Mesothelial cell of epicardium (in vitro differentiated cells): ENCODE measurements at regions not wholly inside any gene's neighbourhood (a gene's known extent, or its start where the extent isn't known, plus 50 kb on each side); places are given as distances from the start of the nearest gene placed in this dataset.

Experiments
- DNase-seq, 2 experiments: peaks; one replicate each; pipeline ENCODE4 v3.0.0; 2021; ENCODE audit warnings: low spot score in 2 of 2; ENCODE audit not compliant: unreplicated experiment in 2 of 2
- H3K27ac Mint-ChIP-seq: 2 replicates; pipeline ENCODE4 v1.8.0; 2021; ENCODE audit warnings: mixed read lengths
- H3K27me3 Mint-ChIP-seq: 2 replicates; pipeline ENCODE4 v1.8.0; 2021; ENCODE audit warnings: low read depth, mixed read lengths
- H3K36me3 Mint-ChIP-seq: 2 replicates; pipeline ENCODE4 v1.8.0; 2021; ENCODE audit warnings: mixed read lengths
- H3K4me1 Mint-ChIP-seq: 2 replicates; pipeline ENCODE4 v1.8.0; 2021; ENCODE audit warnings: mixed read lengths
- H3K4me3 Mint-ChIP-seq: 2 replicates; pipeline ENCODE4 v1.8.0; 2021; ENCODE audit warnings: mild to moderate bottlenecking, moderate library complexity, mixed read lengths
- H3K9me3 Mint-ChIP-seq: 2 replicates; pipeline ENCODE4 v1.8.0; 2021; ENCODE audit warnings: mixed read lengths
- TF ChIP-seq, protein P1 (sequence below): fragments of 200-600 bp; sonication (generic); IDR thresholded peaks from one replicate; pipeline ENCODE4 v1.5.0; 2021; ENCODE audit warnings: antibody characterized with exemption; ENCODE audit not compliant: unreplicated experiment

DNA sequence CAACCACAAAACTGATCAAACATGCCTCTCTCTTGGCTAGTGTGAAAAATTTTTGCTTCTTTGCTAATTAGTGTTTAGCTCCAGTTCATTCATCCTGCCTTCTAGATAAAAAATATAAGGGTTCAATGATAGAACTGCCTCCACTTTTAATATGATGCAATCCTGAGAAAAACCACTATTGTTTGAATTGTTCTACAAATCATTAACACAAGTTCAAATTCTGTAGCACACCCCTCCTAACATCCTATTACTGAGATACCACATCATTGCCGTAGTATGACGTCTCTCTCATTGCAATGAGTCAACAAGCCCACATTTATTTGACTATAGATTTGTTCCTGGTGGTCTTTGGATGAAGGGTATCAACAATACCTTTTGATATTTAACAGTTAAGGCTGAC lies 365.8 kb upstream of the OPRM1 start:
- TF ChIP-seq, protein P1, sequence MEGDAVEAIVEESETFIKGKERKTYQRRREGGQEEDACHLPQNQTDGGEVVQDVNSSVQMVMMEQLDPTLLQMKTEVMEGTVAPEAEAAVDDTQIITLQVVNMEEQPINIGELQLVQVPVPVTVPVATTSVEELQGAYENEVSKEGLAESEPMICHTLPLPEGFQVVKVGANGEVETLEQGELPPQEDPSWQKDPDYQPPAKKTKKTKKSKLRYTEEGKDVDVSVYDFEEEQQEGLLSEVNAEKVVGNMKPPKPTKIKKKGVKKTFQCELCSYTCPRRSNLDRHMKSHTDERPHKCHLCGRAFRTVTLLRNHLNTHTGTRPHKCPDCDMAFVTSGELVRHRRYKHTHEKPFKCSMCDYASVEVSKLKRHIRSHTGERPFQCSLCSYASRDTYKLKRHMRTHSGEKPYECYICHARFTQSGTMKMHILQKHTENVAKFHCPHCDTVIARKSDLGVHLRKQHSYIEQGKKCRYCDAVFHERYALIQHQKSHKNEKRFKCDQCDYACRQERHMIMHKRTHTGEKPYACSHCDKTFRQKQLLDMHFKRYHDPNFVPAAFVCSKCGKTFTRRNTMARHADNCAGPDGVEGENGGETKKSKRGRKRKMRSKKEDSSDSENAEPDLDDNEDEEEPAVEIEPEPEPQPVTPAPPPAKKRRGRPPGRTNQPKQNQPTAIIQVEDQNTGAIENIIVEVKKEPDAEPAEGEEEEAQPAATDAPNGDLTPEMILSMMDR = no peak
- no peaks in the 10 kb centered on the region for H3K36me3 Mint-ChIP-seq
- DNase-seq = no peak
- no peaks in the 10 kb centered on the region for H3K9me3 Mint-ChIP-seq
- H3K27ac Mint-ChIP-seq = no peak overlapping the region
- H3K4me3 Mint-ChIP-seq = no peak overlapping the region
- peaks cover 8% of the 10 kb centered on the region for H3K4me1 Mint-ChIP-seq
- no peaks in the 10 kb centered on the region for H3K27me3 Mint-ChIP-seq

DNA sequence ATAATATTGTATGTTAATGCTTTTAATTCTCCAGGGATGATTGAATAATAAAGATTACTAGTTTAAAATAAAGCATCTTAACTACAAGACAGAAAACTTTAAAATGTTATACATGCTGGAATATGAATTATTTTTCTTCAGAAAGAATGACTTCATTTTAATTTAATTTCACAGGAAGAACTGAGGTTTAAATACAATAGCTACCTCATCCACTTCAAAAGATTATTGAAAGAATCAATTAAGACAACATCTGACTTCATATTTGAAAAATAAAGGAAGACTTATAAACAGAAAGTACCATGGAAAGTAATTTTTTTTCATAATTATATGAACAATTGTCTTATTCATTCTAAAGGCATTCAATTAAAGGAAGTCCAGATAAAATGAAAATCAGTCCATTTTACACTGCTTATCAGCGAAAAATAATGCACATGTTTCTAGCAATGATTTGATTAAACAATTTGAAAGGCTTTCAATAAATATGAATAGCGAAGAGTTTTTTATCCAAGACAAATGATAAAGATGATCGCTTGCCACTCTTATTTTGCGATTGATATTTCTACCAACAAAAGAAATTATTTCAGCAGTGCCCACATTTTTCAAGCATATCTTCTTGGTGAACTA lies 368.5 kb upstream of the OPRM1 start:
- H3K4me3 Mint-ChIP-seq = no peak overlapping the region
- H3K9me3 Mint-ChIP-seq = no peaks in the 10 kb centered on the region
- H3K36me3 Mint-ChIP-seq = no peaks in the 10 kb centered on the region
- H3K27ac Mint-ChIP-seq = no peak overlapping the region
- TF ChIP-seq, protein P1 = no peak
- H3K4me1 Mint-ChIP-seq = no peaks in the 10 kb centered on the region
- no peaks in the 10 kb centered on the region for H3K27me3 Mint-ChIP-seq
- no peak for DNase-seq

DNA sequence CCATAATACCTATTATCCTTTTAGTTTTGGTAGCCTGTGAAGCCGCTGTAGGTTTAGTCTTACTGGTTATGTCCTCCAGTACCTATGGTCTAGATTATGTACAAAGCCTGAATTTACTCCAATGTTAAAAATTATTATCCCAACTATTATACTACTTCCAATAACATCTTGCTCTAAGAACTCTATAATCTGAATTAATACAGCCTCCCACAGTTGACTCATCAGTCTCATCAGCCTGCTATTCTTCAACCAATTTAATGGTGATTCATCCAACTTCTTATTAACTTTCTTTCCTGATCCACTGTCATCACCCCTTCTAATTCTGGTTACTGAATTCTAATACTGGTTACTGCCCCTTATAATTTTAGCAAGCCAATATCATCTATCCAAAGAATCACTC lies 370.3 kb upstream of the OPRM1 start:
- Mint-ChIP-seq H3K36me3 (no peaks in the 10 kb centered on the region), H3K4me1 (no peaks in the 10 kb centered on the region), H3K9me3 (no peaks in the 10 kb centered on the region), H3K4me3 (no peak overlapping the region), H3K27ac (no peak overlapping the region), H3K27me3 (no peaks in the 10 kb centered on the region)
- DNase-seq = no peak
- TF ChIP-seq, protein P1 = no peak

DNA sequence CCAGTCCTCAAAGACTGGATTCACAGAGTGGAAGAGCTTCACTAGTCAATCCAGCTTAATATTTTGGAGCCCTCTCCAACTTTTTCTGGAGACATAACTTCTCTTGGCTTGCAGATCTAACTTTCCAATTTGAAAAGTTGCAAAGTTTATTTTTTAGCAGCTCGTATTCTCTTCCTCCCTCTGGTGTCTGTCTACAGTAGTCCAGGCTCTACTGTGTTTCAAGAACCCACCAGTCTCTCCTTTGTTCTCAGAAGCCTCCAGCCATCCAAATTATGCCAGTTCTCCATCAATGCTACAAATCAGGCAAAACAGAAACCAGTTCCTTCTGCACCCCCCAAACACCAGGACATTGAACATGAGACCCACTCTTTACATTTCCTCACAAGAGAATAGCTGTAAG lies 376.1 kb upstream of the OPRM1 start:
- DNase-seq = no peak
- no peaks in the 10 kb centered on the region for H3K27me3 Mint-ChIP-seq
- no peak overlapping the region for H3K27ac Mint-ChIP-seq
- no peak overlapping the region for H3K4me3 Mint-ChIP-seq
- H3K36me3 Mint-ChIP-seq = no peaks in the 10 kb centered on the region
- H3K9me3 Mint-ChIP-seq = peaks cover 16% of the 10 kb centered on the region
- H3K4me1 Mint-ChIP-seq = no peaks in the 10 kb centered on the region
- TF ChIP-seq, protein P1 = no peak

DNA sequence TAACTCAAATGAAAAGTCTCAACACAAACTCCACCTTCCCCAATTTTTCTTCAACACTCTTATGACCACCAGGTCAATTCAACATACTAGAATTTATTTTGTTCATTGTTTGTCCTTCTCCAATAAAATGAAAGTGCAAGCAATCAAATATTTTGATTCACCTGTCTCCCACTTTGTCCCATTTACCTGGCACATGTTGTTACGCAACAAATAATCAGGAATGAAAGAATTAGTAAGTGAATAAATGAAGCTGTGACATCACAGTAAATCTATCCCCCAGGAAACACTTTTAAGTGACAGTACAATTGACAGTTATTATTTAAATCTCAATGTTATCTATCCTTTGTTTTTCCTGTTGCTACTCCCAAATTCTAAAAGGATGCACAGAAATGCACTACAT lies 393.7 kb upstream of the OPRM1 start:
- Mint-ChIP-seq H3K4me3 (no peak overlapping the region), H3K27ac (no peak overlapping the region), H3K36me3 (no peaks in the 10 kb centered on the region), H3K4me1 (no peaks in the 10 kb centered on the region), H3K27me3 (no peaks in the 10 kb centered on the region), H3K9me3 (no peaks in the 10 kb centered on the region)
- TF ChIP-seq, protein P1 = no peak
- DNase-seq = no peak

DNA sequence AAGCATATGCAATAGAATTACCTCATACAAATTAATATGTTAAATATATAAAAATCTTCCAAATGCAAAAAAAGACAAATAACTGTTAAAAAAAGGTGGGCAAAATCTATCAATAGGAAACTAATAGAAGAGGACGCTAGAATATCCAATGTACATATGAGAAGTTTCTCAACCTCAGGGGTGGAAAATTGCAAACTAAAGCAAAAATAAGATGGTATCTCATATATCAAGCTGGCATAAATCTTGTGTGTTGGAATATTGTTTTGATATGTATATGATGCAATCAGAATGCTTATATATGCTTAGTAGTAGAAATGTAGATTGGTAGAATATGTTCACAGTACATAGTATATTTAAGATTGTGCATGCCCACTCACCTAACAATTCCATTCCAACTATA lies 395.0 kb upstream of the OPRM1 start:
- Mint-ChIP-seq H3K27me3 (no peaks in the 10 kb centered on the region), H3K36me3 (no peaks in the 10 kb centered on the region), H3K27ac (no peak overlapping the region), H3K9me3 (no peaks in the 10 kb centered on the region), H3K4me1 (no peaks in the 10 kb centered on the region), H3K4me3 (no peak overlapping the region)
- TF ChIP-seq, protein P1 = no peak
- DNase-seq = no peak
